ENCODE measurements at regions not wholly inside any gene's neighbourhood (a gene's known extent, or its start where the extent isn't known, plus 50 kb on each side); places are given as distances from the start of the nearest gene placed in this dataset.

GRCh38 chr4:135927651-135928050, 1604.6 kb downstream of the PCDH18 start:
- POLR2A ChIA-PET = no interaction called here
- no peaks in the 10 kb centered on the region for H3K4me1 ChIP-seq (ENCODE audit: control insufficient read depth, insufficient read depth, low read length)
- no peaks in the 10 kb centered on the region for H3K36me3 ChIP-seq (ENCODE audit: control insufficient read depth in 2 of 2, insufficient read depth in 2 of 2, low read length in 1 of 2)
- in situ Hi-C loops (cut with MboI) (no loop called here), intact Hi-C loops (cut with micrococcal nuclease; ENCODE audit: unreplicated experiment) (no loop called here)
- SMC1A ChIA-PET (ENCODE audit: uncharacterized antibody, unreplicated experiment) = no interaction called here
- ATAC-seq (no peak), DNase-seq (ENCODE audit: low read depth, low spot score) (no peak), FAIRE-seq (no peak)
- no peak overlapping the region for H3K4me2 ChIP-seq (ENCODE audit: control insufficient read depth, insufficient read depth)
- H3K27me3 ChIP-seq (replicated peaks in 1 of 2; ENCODE audit: control insufficient read depth in 2 of 2, insufficient read depth in 2 of 2, low read length in 1 of 2) = no peaks in the 10 kb centered on the region
- BruUV-seq (replicated peaks) = no TSS peak
- no peaks in the 10 kb centered on the region for H3K79me2 ChIP-seq (ENCODE audit: control insufficient read depth, insufficient read depth, low read length)
- TF ChIP-seq TAF1 (IDR thresholded peaks at IDR 0.05; ENCODE audit: borderline replicate concordance, low read depth, low read length) (no peak), E2F8 (IDR thresholded peaks at IDR 0.05; ENCODE audit: low read depth, partially characterized antibody) (no peak), CHD1 (IDR thresholded peaks at IDR 0.05; ENCODE audit: low read depth, low read length) (no peak), RAD51 (IDR thresholded peaks at IDR 0.05) (no peak), DPF2 (IDR thresholded peaks at IDR 0.05) (no peak), IRF4 (IDR thresholded peaks at IDR 0.05; ENCODE audit: low read depth, low read length) (no peak), CEBPB (IDR thresholded peaks at IDR 0.05; ENCODE audit: borderline replicate concordance in 1 of 2, low read depth in 2 of 2, low read length in 2 of 2) (no peak), BCLAF1 (IDR thresholded peaks at IDR 0.05) (no peak), RBBP5 (conservative IDR thresholded peaks at IDR 0.05) (no peak), JUNB (IDR thresholded peaks at IDR 0.05) (no peak), EP300 (IDR thresholded peaks at IDR 0.05; ENCODE audit: borderline replicate concordance in 1 of 2, control insufficient read depth in 1 of 2, low read depth in 2 of 2, low read length in 2 of 2) (no peak), SKIL (IDR thresholded peaks at IDR 0.05; ENCODE audit: low read depth, poor library complexity, severe bottlenecking) (no peak), PAX8 (IDR thresholded peaks at IDR 0.05) (no peak), ESRRA (IDR thresholded peaks at IDR 0.05; ENCODE audit: low read length) (no peak), ZNF24 (IDR thresholded peaks at IDR 0.05) (no peak), RB1 (IDR thresholded peaks at IDR 0.05; ENCODE audit: borderline replicate concordance) (no peak), SRF (IDR thresholded peaks at IDR 0.05; ENCODE audit: low read depth in 2 of 2, low read length in 2 of 2) (no peak), ATF7 (IDR thresholded peaks at IDR 0.05; ENCODE audit: low read depth) (no peak)
- H4K20me1 ChIP-seq (ENCODE audit: control insufficient read depth, insufficient read depth) = no peaks in the 10 kb centered on the region
- H2AFZ ChIP-seq (ENCODE audit: control insufficient read depth, low read depth, low read length) = no peak overlapping the region
- CTCF ChIA-PET = no interaction called here
- no peaks in the 10 kb centered on the region for H3K9me3 ChIP-seq (replicated peaks; ENCODE audit: control insufficient read depth, insufficient read depth, low read length)
- H3K27ac ChIP-seq (ENCODE audit: control insufficient read depth, insufficient read depth) = no peak overlapping the region
- RAD21 ChIA-PET (ENCODE audit: unreplicated experiment) = no interaction called here
- H3K4me3 ChIP-seq = no peak overlapping the region
- no peak overlapping the region for H3K9ac ChIP-seq (ENCODE audit: control insufficient read depth, insufficient read depth, low read length)
